ENCODE measurements at regions not wholly inside any gene's neighbourhood (a gene's known extent, or its start where the extent isn't known, plus 50 kb on each side); places are given as distances from the start of the nearest gene placed in this dataset.

- no peak for TF ChIP-seq POLR2A (IDR thresholded peaks at IDR 0.05)
- intact Hi-C loops (cut with DNase I): no loop called here
- no peak for ATAC-seq
- DNase-seq: no peak
- H3K27me3 ChIP-seq: no peaks in the 10 kb centered on the region
- WGBS, 4 donors: 76 to 85% (median 83%) methylated on average over 3 of the region's 3 CpGs
- no peak overlapping the region for H3K27ac ChIP-seq
- peaks cover 0 to under 1% (median 0%) of the 10 kb centered on the region in 12 donors for H3K9me3 ChIP-seq
- H3K4me3 ChIP-seq: no peak overlapping the region
- no peaks in the 10 kb centered on the region for H3K36me3 ChIP-seq
- H3K4me1 ChIP-seq: no peaks in the 10 kb centered on the region
These were observed 525.9 kb upstream of the MBL2 start for GRCh38 chr10:53298443-53298842.

GRCh38 chr10:53284615-53285182 lies 512.1 kb upstream of the MBL2 start:
- WGBS, 4 donors: 80 to 86% (median 85%) methylated on average over 4 of the region's 4 CpGs
- intact Hi-C loops (cut with DNase I): no loop called here
- Histone ChIP-seq H3K4me1 (no peaks in the 10 kb centered on the region), H3K4me3 (no peak overlapping the region), H3K36me3 (no peaks in the 10 kb centered on the region), H3K27ac (no peak overlapping the region), H3K9me3 (peaks cover 0 to 3% (median 0%) of the 10 kb centered on the region in 12 donors), H3K27me3 (no peaks in the 10 kb centered on the region)
- ATAC-seq (no peak), DNase-seq (no peak)
- TF ChIP-seq POLR2A (IDR thresholded peaks at IDR 0.05): no peak
- no peak for TF ChIP-seq CTCF (IDR thresholded peaks at IDR 0.05)

- Histone ChIP-seq H3K27me3 (no peaks in the 10 kb centered on the region), H3K9me3 (peaks cover 0 to 22% (median 0%) of the 10 kb centered on the region in 12 donors), H3K36me3 (no peaks in the 10 kb centered on the region), H3K4me3 (no peak overlapping the region), H3K27ac (no peak overlapping the region), H3K4me1 (no peaks in the 10 kb centered on the region)
- intact Hi-C loops (cut with DNase I): no loop called here
- no peak for ATAC-seq
- 83 to 91% (median 87%) methylated on average over 1 of the region's 1 CpG for WGBS, 4 donors
- DNase-seq: no peak
- TF ChIP-seq CTCF (IDR thresholded peaks at IDR 0.05): no peak
- no peak for TF ChIP-seq POLR2A (IDR thresholded peaks at IDR 0.05)
These were observed 504.2 kb upstream of the MBL2 start for GRCh38 chr10:53276797-53277196.

- 47 to 58% (median 54%) methylated on average over 2 of the region's 2 CpGs for WGBS, 4 donors
- H3K4me1 ChIP-seq: no peaks in the 10 kb centered on the region
- no peaks in the 10 kb centered on the region for H3K27me3 ChIP-seq
- H3K36me3 ChIP-seq: no peaks in the 10 kb centered on the region
- no peak overlapping the region for H3K4me3 ChIP-seq
- no peak overlapping the region for H3K27ac ChIP-seq
- ATAC-seq (no peak), DNase-seq (no peak)
- H3K9me3 ChIP-seq: peaks cover 0 to 15% (median 0%) of the 10 kb centered on the region in 12 donors
- intact Hi-C loops (cut with DNase I): no loop called here
- no peak for TF ChIP-seq CTCF (IDR thresholded peaks at IDR 0.05)
- no peak for TF ChIP-seq POLR2A (IDR thresholded peaks at IDR 0.05)
These were observed 496.9 kb upstream of the MBL2 start for GRCh38 chr10:53269482-53269881.

- DNase-seq: no peak
- TF ChIP-seq POLR2A (IDR thresholded peaks at IDR 0.05) (no peak), CTCF (IDR thresholded peaks at IDR 0.05) (no peak)
- H3K27me3 ChIP-seq: no peaks in the 10 kb centered on the region
- no peaks in the 10 kb centered on the region for H3K4me1 ChIP-seq
- H3K4me3 ChIP-seq: no peak overlapping the region
- H3K27ac ChIP-seq: no peak overlapping the region
- intact Hi-C loops (cut with DNase I): no loop called here
- no peaks in the 10 kb centered on the region for H3K36me3 ChIP-seq
- H3K9me3 ChIP-seq: no peaks in the 10 kb centered on the region
- ATAC-seq: no peak
- WGBS, 4 donors: 49 to 61% (median 55%) methylated on average over 1 of the region's 1 CpG
These were observed 487.6 kb upstream of the MBL2 start for GRCh38 chr10:53260213-53260612.

Data from heart left ventricle (tissue), 16 donors.